Tibial artery (tissue), 4 donors: ENCODE measurements at regions not wholly inside any gene's neighbourhood (a gene's known extent, or its start where the extent isn't known, plus 50 kb on each side); places are given as distances from the start of the nearest gene placed in this dataset.

Experiments used
- DNase-seq, 2 donors: peaks; one replicate each; pipeline ENCODE4 v3.0.0-alpha.2; 2019
- H3K27ac ChIP-seq, 2 donors: fragments of 200-600 bp; sonication (generic) in 1 of 2; 1 replicate in 1 of 2; 2 replicates in 1 of 2; pipeline ENCODE4 v1.5.1; 2018 to 2019; ENCODE audit warnings: mild to moderate bottlenecking in 1 of 2
- H3K27me3 ChIP-seq, 2 donors: fragments of 200-600 bp; sonication (generic) in 1 of 2; one replicate each; pipeline versions ENCODE4 v1.5.1 to v1.6.0; 2016 to 2019
- H3K36me3 ChIP-seq, 3 donors: fragments of 200-600 bp; sonication (generic) in 2 of 3; one replicate each; pipeline ENCODE4 v1.5.1; 2016 to 2019; ENCODE audit warnings: mild to moderate bottlenecking in 2 of 3
- H3K4me1 ChIP-seq, 4 donors: fragments of 200-600 bp; sonication (generic) in 2 of 4; 1 replicate in 3 of 4; 2 replicates in 1 of 4; pipeline ENCODE4 v1.5.1; 2016 to 2019
- H3K4me3 ChIP-seq, 2 donors: fragments of 200-600 bp; sonication (generic) in 1 of 2; 1 replicate in 1 of 2; 2 replicates in 1 of 2; pipeline ENCODE4 v1.5.1; 2018 to 2019; ENCODE audit warnings: mild to moderate bottlenecking in 2 of 2
- H3K9me3 ChIP-seq, 3 donors: fragments of 200-600 bp; sonication (generic) in 1 of 3; one replicate each; pipeline ENCODE4 v1.5.1; 2016 to 2019
- intact Hi-C: fragments of 100-400 bp; cut with DNase I; formaldehyde crosslinking; loops from one replicate; pipeline ENCODE4 v1.15.0; 2023; ENCODE audit warnings: low total_unique reads
- TF ChIP-seq, protein P1 (sequence below), 2 experiments: fragments of 200-600 bp in 1 of 2; fragments of 450-650 bp in 1 of 2; IDR thresholded peaks; one replicate each; pipeline ENCODE4 v1.5.1; 2017 to 2019; ENCODE audit warnings: antibody characterized with exemption in 2 of 2, mild to moderate bottlenecking in 1 of 2, moderate library complexity in 1 of 2

GRCh38 chr13:50115695-50116094, 100.5 kb downstream of the KCNRG start:
- intact Hi-C loops: no loop called here
- H3K4me1 ChIP-seq: peaks cover 0 to 18% (median 8%) of the 10 kb centered on the region in 4 donors
- TF ChIP-seq, protein P1, sequence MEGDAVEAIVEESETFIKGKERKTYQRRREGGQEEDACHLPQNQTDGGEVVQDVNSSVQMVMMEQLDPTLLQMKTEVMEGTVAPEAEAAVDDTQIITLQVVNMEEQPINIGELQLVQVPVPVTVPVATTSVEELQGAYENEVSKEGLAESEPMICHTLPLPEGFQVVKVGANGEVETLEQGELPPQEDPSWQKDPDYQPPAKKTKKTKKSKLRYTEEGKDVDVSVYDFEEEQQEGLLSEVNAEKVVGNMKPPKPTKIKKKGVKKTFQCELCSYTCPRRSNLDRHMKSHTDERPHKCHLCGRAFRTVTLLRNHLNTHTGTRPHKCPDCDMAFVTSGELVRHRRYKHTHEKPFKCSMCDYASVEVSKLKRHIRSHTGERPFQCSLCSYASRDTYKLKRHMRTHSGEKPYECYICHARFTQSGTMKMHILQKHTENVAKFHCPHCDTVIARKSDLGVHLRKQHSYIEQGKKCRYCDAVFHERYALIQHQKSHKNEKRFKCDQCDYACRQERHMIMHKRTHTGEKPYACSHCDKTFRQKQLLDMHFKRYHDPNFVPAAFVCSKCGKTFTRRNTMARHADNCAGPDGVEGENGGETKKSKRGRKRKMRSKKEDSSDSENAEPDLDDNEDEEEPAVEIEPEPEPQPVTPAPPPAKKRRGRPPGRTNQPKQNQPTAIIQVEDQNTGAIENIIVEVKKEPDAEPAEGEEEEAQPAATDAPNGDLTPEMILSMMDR (IDR thresholded peaks at IDR 0.05): no peak
- H3K27me3 ChIP-seq: no peaks in the 10 kb centered on the region
- H3K4me3 ChIP-seq: no peak overlapping the region
- no peak overlapping the region for H3K27ac ChIP-seq
- H3K9me3 ChIP-seq: no peaks in the 10 kb centered on the region
- no peak for DNase-seq
- no peaks in the 10 kb centered on the region for H3K36me3 ChIP-seq

DNA sequence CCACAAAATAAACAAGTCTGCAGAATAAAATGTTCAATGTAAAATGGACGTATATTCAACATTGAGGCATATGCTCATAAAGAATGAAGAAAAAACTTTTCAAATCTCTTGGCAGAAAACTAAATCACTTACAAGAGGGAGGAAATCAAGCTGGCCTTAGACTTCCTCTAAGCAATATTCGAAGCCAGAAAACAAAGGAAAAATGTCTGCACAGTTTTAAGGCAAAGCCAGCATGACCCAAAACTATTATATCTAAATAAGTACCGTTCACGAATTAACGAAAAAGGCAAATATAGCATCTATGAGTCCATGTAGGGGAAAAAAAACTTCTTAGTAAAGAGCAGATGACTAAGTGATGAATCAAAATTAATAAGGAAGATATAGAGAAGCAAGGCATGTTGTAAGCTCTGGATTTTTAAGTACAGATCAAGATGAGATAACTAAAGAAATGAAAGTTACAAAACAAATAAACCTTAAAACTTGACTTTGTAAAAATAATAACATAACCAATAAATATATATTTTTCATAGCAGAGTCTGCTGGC, 101.3 kb downstream of the KCNRG start:
- Histone ChIP-seq H3K27ac (no peak overlapping the region), H3K4me1 (peaks cover 0 to 23% (median 12%) of the 10 kb centered on the region in 4 donors), H3K4me3 (no peak overlapping the region), H3K9me3 (no peaks in the 10 kb centered on the region), H3K36me3 (no peaks in the 10 kb centered on the region), H3K27me3 (no peaks in the 10 kb centered on the region)
- intact Hi-C loops: no loop called here
- TF ChIP-seq, protein P1 (IDR thresholded peaks at IDR 0.05): no peak
- no peak for DNase-seq

DNA sequence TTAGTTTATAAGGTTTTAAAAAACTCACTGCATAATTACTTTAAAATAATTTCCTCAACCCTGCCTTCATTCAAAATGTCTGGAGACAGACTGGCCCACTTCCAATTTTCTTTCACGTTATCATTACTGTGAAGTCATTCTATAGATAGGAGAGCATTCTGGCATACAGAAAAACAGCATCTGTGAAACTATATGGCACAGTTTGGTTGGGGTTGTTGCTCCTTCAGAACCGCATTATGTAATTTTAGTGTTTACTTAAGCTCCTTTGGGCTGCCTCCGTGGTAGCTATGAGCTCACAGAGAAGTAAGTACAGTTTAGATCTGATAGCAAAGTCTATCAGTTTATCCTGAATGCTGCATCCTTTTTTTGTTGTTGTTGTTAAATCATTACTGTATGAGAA, 104.3 kb downstream of the KCNRG start:
- Histone ChIP-seq H3K4me1 (peaks cover 0 to 41% (median 25%) of the 10 kb centered on the region in 4 donors), H3K36me3 (no peaks in the 10 kb centered on the region), H3K27ac (no peak overlapping the region), H3K4me3 (no peak overlapping the region), H3K9me3 (no peaks in the 10 kb centered on the region), H3K27me3 (no peaks in the 10 kb centered on the region)
- TF ChIP-seq, protein P1 (IDR thresholded peaks at IDR 0.05): no peak
- intact Hi-C loops: no loop called here
- DNase-seq: no peak

- no peaks in the 10 kb centered on the region for H3K36me3 ChIP-seq
- intact Hi-C loops: loop anchor here (10.0 kb wide), 2 partner anchors 328 to 1612 kb away; partner anchors contain the start of gene KPNA3
- TF ChIP-seq, protein P1 (IDR thresholded peaks at IDR 0.05): no peak
- H3K27me3 ChIP-seq: no peaks in the 10 kb centered on the region
- peak overlapping the region; percentile 100 for H3K27ac ChIP-seq
- H3K4me3 ChIP-seq: no peak overlapping the region
- H3K9me3 ChIP-seq: no peaks in the 10 kb centered on the region
- peaks cover 0 to 35% (median 27%) of the 10 kb centered on the region in 4 donors for H3K4me1 ChIP-seq
- no peak for DNase-seq
Measured at GRCh38 chr13:50122455-50122854, 107.2 kb downstream of the KCNRG start.

DNA sequence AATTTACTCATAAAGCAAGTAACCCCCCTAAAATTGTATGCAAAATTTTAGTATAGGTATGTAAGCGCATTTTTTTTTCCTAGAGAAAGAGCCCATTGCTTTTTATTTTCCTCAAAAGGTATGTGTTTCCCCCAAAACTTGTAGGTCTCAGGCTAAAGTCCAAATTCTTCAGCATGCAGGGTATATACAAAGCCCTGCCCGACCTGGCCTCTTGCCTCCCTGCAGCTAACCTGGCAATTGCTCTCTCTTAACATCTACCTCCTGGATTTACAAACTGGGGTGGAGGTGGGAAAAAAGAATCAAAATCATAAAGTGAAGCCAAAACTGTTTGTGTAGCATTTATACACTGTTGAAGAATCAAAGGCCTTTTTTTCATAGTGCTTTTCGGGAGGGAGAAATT, 107.8 kb downstream of the KCNRG start:
- DNase-seq: no peak
- intact Hi-C loops: loop anchor here (10.0 kb wide), 2 partner anchors 328 to 1612 kb away; partner anchors contain the start of gene KPNA3
- no peaks in the 10 kb centered on the region for H3K9me3 ChIP-seq
- H3K27ac ChIP-seq: peak overlapping the region; percentile 100
- TF ChIP-seq, protein P1 (IDR thresholded peaks at IDR 0.05): no peak
- H3K36me3 ChIP-seq: no peaks in the 10 kb centered on the region
- H3K4me3 ChIP-seq: peak overlapping the region; percentile 95 to 96
- H3K4me1 ChIP-seq: peaks cover 0 to 35% (median 28%) of the 10 kb centered on the region in 4 donors
- H3K27me3 ChIP-seq: no peaks in the 10 kb centered on the region
